ENCODE measurements at regions not wholly inside any gene's neighbourhood (a gene's known extent, or its start where the extent isn't known, plus 50 kb on each side); places are given as distances from the start of the nearest gene placed in this dataset.
"Not testable (repeated sequence)": the region's sequence is repeated elsewhere in the genome, so short reads cannot be mapped to it uniquely, and the experiment has no call there.

GRCh38 chr20:26373066-26373465 is 676.4 kb upstream of the ZNF337 start:
- H3K27me3 Mint-ChIP-seq (ENCODE audit: insufficient read depth); H3K9me3 Mint-ChIP-seq; H3K4me3 Mint-ChIP-seq; H3K4me1 Mint-ChIP-seq (ENCODE audit: low read depth); DNase-seq; H3K27ac Mint-ChIP-seq: not testable (repeated sequence)
- peaks cover 11% of the 10 kb centered on the region for H3K36me3 Mint-ChIP-seq (ENCODE audit: low read depth)

GRCh38 chr20:26354511-26354910 is 657.9 kb upstream of the ZNF337 start:
- no peak for TF ChIP-seq CTCF (IDR thresholded peaks at IDR 0.05)
- DNase-seq = no peak
- Mint-ChIP-seq H3K4me1 (ENCODE audit: low read depth) (no peaks in the 10 kb centered on the region), H3K36me3 (ENCODE audit: low read depth) (peaks cover 6% of the 10 kb centered on the region; the same call in 1 of the 2 replicates), H3K4me3 (no peak overlapping the region), H3K27ac (no peak overlapping the region), H3K27me3 (ENCODE audit: insufficient read depth) (no peaks in the 10 kb centered on the region), H3K9me3 (peaks cover 6% of the 10 kb centered on the region)

GRCh38 chr20:26347396-26347795 is 650.7 kb upstream of the ZNF337 start:
- TF ChIP-seq CTCF (IDR thresholded peaks at IDR 0.05) = no peak
- Mint-ChIP-seq H3K9me3 (no peaks in the 10 kb centered on the region; the same call in 1 of the 2 replicates), H3K4me1 (ENCODE audit: low read depth) (no peaks in the 10 kb centered on the region), H3K27me3 (ENCODE audit: insufficient read depth) (no peaks in the 10 kb centered on the region), H3K4me3 (no peak overlapping the region), H3K36me3 (ENCODE audit: low read depth) (peaks cover 6% of the 10 kb centered on the region), H3K27ac (no peak overlapping the region)
- DNase-seq = no peak

GRCh38 chr20:26340460-26341065 is 643.9 kb upstream of the ZNF337 start:
- peaks cover 35% of the 10 kb centered on the region for H3K36me3 Mint-ChIP-seq (ENCODE audit: low read depth)
- not testable (repeated sequence) for H3K4me1 Mint-ChIP-seq (ENCODE audit: low read depth); H3K9me3 Mint-ChIP-seq; H3K27me3 Mint-ChIP-seq (ENCODE audit: insufficient read depth); H3K27ac Mint-ChIP-seq; H3K4me3 Mint-ChIP-seq; DNase-seq

- peaks cover 29% of the 10 kb centered on the region for H3K36me3 Mint-ChIP-seq (ENCODE audit: low read depth)
- H3K9me3 Mint-ChIP-seq = peaks cover 5% of the 10 kb centered on the region; the same call in 1 of the 2 replicates
- H3K27me3 Mint-ChIP-seq (ENCODE audit: insufficient read depth) = no peaks in the 10 kb centered on the region; the same call in 1 of the 2 replicates
- H3K4me1 Mint-ChIP-seq (ENCODE audit: low read depth) = no peaks in the 10 kb centered on the region
- DNase-seq = no peak
- no peak for TF ChIP-seq CTCF (IDR thresholded peaks at IDR 0.05)
- no peak overlapping the region for H3K4me3 Mint-ChIP-seq
- H3K27ac Mint-ChIP-seq = no peak overlapping the region
Measured at GRCh38 chr20:26324177-26324576, 627.5 kb upstream of the ZNF337 start.

GRCh38 chr20:26315054-26315453 is 618.4 kb upstream of the ZNF337 start:
- Mint-ChIP-seq H3K36me3 (ENCODE audit: low read depth) (peaks cover 29% of the 10 kb centered on the region), H3K27me3 (ENCODE audit: insufficient read depth) (no peaks in the 10 kb centered on the region), H3K4me1 (ENCODE audit: low read depth) (no peaks in the 10 kb centered on the region), H3K27ac (no peak overlapping the region), H3K4me3 (no peak overlapping the region), H3K9me3 (no peaks in the 10 kb centered on the region)
- DNase-seq = no peak
- no peak for TF ChIP-seq CTCF (IDR thresholded peaks at IDR 0.05)

GRCh38 chr20:26309720-26310119 is 613.1 kb upstream of the ZNF337 start:
- not testable (repeated sequence) for DNase-seq; H3K4me1 Mint-ChIP-seq (ENCODE audit: low read depth); H3K27me3 Mint-ChIP-seq (ENCODE audit: insufficient read depth); H3K27ac Mint-ChIP-seq; H3K4me3 Mint-ChIP-seq; H3K9me3 Mint-ChIP-seq; H3K36me3 Mint-ChIP-seq (ENCODE audit: low read depth)

Measured in HFFc6 (cell line).